ENCODE measurements at regions not wholly inside any gene's neighbourhood (a gene's known extent, or its start where the extent isn't known, plus 50 kb on each side); places are given as distances from the start of the nearest gene placed in this dataset.

- Histone ChIP-seq H3K4me3 (ENCODE audit: extremely low read depth in 1 of 4, insufficient read depth in 2 of 4, low read depth in 3 of 4, low read length in 4 of 4) (no peak overlapping the region), H3K36me3 (ENCODE audit: control insufficient read depth in 2 of 4, insufficient read depth in 4 of 4, low read length in 3 of 4) (no peaks in the 10 kb centered on the region), H3K9me3 (ENCODE audit: insufficient read depth in 2 of 2, low read depth in 1 of 2, low read length in 1 of 2) (peaks cover 57 to 70% of the 10 kb centered on the region in 2 experiments), H3K23me2 (ENCODE audit: low read depth, low read length) (no peaks in the 10 kb centered on the region), H3K4ac (replicated peaks; ENCODE audit: insufficient read length, low read depth, low read length) (no peak overlapping the region), H2BK12ac (ENCODE audit: low read depth, low read length) (no peak overlapping the region), H2BK5ac (ENCODE audit: low read depth, low read length) (no peak overlapping the region), H3K27me3 (replicated peaks in 1 of 4; ENCODE audit: control insufficient read depth in 3 of 4, extremely low read depth in 1 of 4, insufficient read depth in 3 of 4, low read length in 3 of 4) (no peaks in the 10 kb centered on the region), H3K23ac (ENCODE audit: insufficient read length) (no peak overlapping the region), H3K4me2 (ENCODE audit: insufficient read depth in 1 of 2, low read depth in 2 of 2, low read length in 2 of 2) (no peak overlapping the region), H3K56ac (replicated peaks; ENCODE audit: insufficient read length, low read depth, low read length) (no peak overlapping the region), H3K79me2 (ENCODE audit: control insufficient read depth in 1 of 2, insufficient read depth in 2 of 2, low read length in 2 of 2) (no peaks in the 10 kb centered on the region), H3K9ac (replicated peaks in 1 of 4; ENCODE audit: extremely low read depth in 1 of 4, low read depth in 3 of 4, low read length in 3 of 4) (no peak overlapping the region), H4K5ac (ENCODE audit: insufficient read length, low read depth, low read length) (no peak overlapping the region), H3K4me1 (replicated peaks in 1 of 4; ENCODE audit: control insufficient read depth in 3 of 4, insufficient read depth in 4 of 4, low read length in 3 of 4) (no peaks in the 10 kb centered on the region), H3K79me1 (ENCODE audit: low read depth, low read length) (no peaks in the 10 kb centered on the region), H2BK15ac (ENCODE audit: low read length) (no peak overlapping the region), H4K8ac (ENCODE audit: extremely low read depth, insufficient read depth, low read length) (no peak overlapping the region), H2BK20ac (ENCODE audit: low read length) (no peak overlapping the region), H2BK120ac (replicated peaks; ENCODE audit: low read depth, low read length) (no peak overlapping the region), H4K20me1 (replicated peaks in 1 of 2; ENCODE audit: control insufficient read depth in 1 of 2, insufficient read depth in 2 of 2, low read length in 2 of 2) (no peaks in the 10 kb centered on the region), H2AK5ac (ENCODE audit: low read depth, low read length) (no peak overlapping the region), H3K14ac (ENCODE audit: insufficient read length) (no peak overlapping the region), H4K91ac (replicated peaks; ENCODE audit: insufficient read length, low read length) (no peak overlapping the region), H3K18ac (ENCODE audit: extremely low read depth, low read length) (no peak overlapping the region), H2AFZ (ENCODE audit: low read length) (no peak overlapping the region), H3K27ac (ENCODE audit: low read depth, low read length) (no peak overlapping the region)
- DNase-seq (ENCODE audit: low read depth in 1 of 2, low spot score in 2 of 2) (no peak), FAIRE-seq (no peak)
- 65% methylated on average over 2 of the region's 2 CpGs; no CpG with 5 or more reads in 1 of the 2 experiments for WGBS, 2 experiments (ENCODE audit: extremely low coverage in 1 of 2, insufficient coverage in 1 of 2, insufficient read length in 1 of 2, insufficient replicate concordance in 2 of 2, low coverage in 1 of 2, low lambda C conversion rate in 2 of 2, missing lambda C conversion rate in 1 of 2)
- POLR2A ChIA-PET (ENCODE audit: partially characterized antibody) = no interaction called here
- CTCF ChIA-PET (ENCODE audit: partially characterized antibody) = interaction anchor here (0.6 kb wide), 1 partner anchor 215 kb away, joined by 5 read pairs; no protein-coding TSS in a partner anchor
- no peak for TF ChIP-seq GTF2F1 (IDR thresholded peaks at IDR 0.05; ENCODE audit: borderline replicate concordance, low read depth, low read length)
- TF ChIP-seq NRF1 (IDR thresholded peaks at IDR 0.05; ENCODE audit: low read depth, low read length) = no peak
- TF ChIP-seq CEBPB (IDR thresholded peaks at IDR 0.05; ENCODE audit: low read depth, low read length) = no peak
- TF ChIP-seq BRCA1 (IDR thresholded peaks at IDR 0.05; ENCODE audit: low read depth, low read length) = no peak
- no peak for TF ChIP-seq KDM1A (IDR thresholded peaks at IDR 0.05; ENCODE audit: borderline replicate concordance, low read length)
- no peak for TF ChIP-seq SAP30 (IDR thresholded peaks at IDR 0.05; ENCODE audit: insufficient read depth, insufficient replicate concordance, low read length)
- TF ChIP-seq YY1 (IDR thresholded peaks at IDR 0.05; ENCODE audit: low read depth, low read length) = no peak
- TF ChIP-seq FOSL1 (IDR thresholded peaks at IDR 0.05; ENCODE audit: insufficient read depth, low read depth, low read length) = no peak
- no peak for TF ChIP-seq CHD1 (IDR thresholded peaks at IDR 0.05; ENCODE audit: low read depth, low read length)
- TF ChIP-seq KDM4A (IDR thresholded peaks at IDR 0.05; ENCODE audit: low read depth, low read length, severe bottlenecking) = no peak
- TF ChIP-seq EP300 (IDR thresholded peaks at IDR 0.05; ENCODE audit: borderline replicate concordance in 1 of 2, low read depth in 2 of 2, low read length in 2 of 2) = no peak
- no peak for TF ChIP-seq SIN3A (conservative IDR thresholded peaks at IDR 0.05 in 1 of 2, IDR thresholded peaks at IDR 0.05 in 1 of 2; ENCODE audit: low read depth in 1 of 2, low read length in 2 of 2)
- no peak for TF ChIP-seq CTBP2 (IDR thresholded peaks at IDR 0.05; ENCODE audit: borderline replicate concordance, insufficient read depth, insufficient read length, low read length)
- TF ChIP-seq EGR1 (IDR thresholded peaks at IDR 0.05; ENCODE audit: borderline replicate concordance, low read depth, low read length) = no peak
Observed at GRCh38 chr10:37003126-37003525, 122.3 kb upstream of the ANKRD30A start.
